KG1 (cell line): ENCODE measurements at regions not wholly inside any gene's neighbourhood (a gene's known extent, or its start where the extent isn't known, plus 50 kb on each side); places are given as distances from the start of the nearest gene placed in this dataset.

Source experiments
- DNase-seq: peaks from one replicate; lab custom pipeline; 2025; lab: John Stamatoyannopoulos, UW

GRCh38 chr14:101481557-101481956 is 79.7 kb upstream of the DIO3 start:
- DNase-seq = no peak

DNA sequence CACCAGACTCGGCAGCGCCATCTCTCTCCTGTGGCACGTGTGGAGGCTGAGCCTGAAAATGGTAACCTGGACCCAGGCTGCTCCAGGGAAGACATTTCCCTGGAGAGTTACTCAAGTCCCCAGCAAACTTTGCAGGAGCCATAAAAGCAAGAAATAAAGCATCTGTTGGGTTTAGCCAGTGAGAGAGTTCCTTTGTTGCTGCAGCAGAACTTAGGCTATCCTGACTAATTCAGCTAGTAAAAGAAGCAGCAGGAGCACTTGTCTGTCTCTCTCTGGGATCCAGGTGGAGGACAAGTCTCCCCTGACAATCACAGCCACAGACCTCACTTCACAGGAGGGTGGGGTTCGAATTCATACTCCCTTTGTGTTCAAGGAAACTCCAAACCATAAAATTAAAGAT is 79.2 kb upstream of the DIO3 start:
- no peak for DNase-seq

- no peak for DNase-seq
Measured at GRCh38 chr14:101483829-101484228, 77.5 kb upstream of the DIO3 start.

DNA sequence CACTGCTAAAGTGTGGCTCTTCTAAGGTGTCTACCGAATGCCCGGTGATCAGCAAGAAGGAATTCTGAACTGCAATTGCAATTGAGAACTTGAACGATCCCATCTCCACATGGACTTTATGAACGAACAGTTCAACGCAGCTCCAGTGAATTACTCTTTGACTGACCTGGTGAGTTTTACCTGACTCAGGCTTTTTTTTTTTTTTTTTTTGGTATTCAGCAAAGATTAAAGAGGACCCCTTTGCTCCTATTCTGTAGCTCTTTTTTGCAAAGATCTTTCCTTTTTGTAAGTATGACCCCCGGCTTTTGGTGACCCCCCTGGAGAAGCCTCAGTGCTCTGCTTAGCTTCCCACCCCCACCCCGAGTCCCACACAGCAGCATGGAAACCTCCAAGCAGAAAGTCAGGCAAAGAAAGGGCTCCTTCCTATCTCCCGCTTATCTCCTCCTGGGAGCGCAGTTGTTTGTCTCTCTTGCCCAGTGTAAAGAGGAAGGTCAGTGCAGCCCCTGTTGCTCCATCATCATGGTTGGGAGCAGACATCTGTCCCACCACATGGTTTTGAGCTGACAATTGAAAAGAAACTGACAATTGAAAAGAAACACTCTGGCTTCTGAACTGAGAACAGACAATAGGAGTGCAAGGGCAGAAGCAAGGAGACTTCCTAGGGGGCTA is 72.1 kb upstream of the DIO3 start:
- DNase-seq = no peak

- DNase-seq = no peak
Measured at GRCh38 chr14:101490771-101491170, 70.5 kb upstream of the DIO3 start.

- DNase-seq = no peak
Measured at GRCh38 chr14:101491841-101492240, 69.5 kb upstream of the DIO3 start.

DNA sequence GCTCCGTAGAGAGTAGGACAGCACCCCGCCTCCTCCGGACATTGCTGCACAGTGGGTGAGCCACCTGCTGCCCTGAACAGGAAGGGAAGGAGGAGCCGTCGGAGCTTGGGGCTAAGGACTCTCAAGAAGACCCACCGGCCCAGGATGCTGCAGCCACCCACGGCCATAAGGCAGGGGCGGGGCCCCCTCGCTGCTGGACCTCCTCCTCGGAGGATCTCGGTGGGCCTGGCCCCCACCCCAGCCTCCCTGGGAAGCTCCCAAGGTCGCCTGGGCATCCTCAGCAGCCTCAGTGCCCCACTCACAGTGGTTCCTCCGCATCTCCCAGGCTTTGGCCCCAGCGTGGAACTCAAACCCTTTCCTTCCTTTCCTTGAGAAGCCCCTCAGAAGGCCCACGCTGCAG is 68.6 kb upstream of the DIO3 start:
- no peak for DNase-seq

- DNase-seq = no peak
Measured at GRCh38 chr14:101494826-101495225, 66.5 kb upstream of the DIO3 start.

- no peak for DNase-seq
Measured at GRCh38 chr14:101495284-101495683, 66.0 kb upstream of the DIO3 start.

DNA sequence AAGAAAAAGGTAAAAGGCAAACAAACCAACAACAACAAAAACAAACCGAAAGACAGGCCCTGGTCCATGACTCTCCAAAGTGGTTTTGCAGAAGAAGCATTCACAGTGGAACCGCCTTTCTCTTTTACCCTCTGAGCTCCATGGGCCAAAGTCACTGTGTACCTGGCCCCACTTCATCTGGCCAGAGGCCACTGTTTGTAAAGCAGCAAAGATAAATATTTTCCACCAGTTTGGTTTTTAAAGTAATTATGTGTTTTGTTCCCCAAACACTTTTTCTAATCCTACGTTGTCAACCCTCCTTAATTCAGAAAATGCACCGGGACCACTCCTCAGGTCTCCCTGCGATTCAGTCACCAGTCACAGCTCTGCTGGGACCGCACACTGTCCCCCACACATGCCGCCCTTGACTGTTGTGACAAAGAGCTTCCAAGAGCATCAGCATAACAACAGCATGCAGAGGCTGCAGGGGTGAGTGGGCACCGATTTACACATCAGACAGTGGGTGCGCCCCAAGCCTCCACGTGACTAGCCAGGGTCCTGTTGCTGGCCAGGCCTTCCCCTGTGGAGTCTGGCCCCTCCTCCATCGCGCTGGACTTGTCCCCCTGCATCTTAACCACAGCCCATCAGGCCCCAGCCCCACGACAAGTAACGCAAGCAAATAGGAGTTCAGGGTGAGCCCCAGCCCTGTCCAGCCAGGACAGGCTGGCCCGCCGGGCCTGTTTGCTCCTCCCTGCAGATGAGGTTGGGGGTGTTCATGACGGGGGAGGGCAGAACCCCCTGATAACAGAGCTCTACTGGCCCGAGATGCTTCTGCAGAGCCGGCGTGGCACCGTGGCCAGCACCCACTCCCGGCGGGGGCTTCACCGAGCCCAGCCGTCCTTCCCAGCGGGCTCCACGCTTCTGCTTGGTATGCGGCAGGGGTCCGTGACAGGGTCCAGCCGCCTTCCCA is 65.2 kb upstream of the DIO3 start:
- DNase-seq = no peak

DNA sequence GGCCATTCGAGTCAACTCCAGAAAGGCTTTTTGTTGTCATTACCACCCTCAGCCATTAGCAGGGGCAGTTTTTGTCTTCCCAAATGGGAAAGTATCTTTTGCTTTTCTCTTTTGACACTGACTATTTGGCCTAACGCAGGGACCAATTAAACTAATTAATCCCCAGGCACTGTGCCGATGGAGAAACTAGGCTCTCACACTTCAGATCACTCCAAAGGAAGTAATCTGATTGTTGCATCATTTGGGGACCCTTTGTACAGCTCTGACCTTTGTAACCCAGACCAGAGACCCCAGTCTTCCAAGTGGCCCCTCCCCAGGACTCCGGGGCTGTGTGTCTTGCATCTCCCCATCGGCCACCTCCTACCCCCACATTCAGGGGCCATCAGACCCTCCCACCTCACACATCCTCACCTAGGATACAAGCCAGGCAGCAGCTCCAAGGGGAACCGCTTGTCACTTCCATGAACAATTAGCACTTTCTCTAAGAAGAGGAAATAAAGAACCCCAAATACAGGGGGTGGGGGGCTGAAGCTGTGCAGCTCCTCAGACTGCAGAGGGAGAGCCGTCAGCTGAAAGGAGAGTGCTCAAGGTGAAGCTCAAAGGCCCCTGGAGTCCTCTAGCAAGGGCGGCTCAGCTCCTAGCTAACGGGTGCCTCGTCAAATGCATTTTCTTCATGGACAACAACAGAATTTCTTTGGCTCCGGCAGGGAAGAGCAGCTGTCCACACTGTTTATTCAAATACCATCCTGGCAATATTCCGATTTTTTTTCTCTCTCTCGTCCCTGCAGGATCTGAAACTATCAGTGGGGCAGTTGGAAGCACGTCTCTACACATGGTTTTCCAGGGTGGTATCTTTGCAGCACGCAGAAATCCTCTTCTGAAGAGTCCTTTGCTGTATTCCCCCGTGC is 64.3 kb upstream of the DIO3 start:
- DNase-seq = no peak

DNA sequence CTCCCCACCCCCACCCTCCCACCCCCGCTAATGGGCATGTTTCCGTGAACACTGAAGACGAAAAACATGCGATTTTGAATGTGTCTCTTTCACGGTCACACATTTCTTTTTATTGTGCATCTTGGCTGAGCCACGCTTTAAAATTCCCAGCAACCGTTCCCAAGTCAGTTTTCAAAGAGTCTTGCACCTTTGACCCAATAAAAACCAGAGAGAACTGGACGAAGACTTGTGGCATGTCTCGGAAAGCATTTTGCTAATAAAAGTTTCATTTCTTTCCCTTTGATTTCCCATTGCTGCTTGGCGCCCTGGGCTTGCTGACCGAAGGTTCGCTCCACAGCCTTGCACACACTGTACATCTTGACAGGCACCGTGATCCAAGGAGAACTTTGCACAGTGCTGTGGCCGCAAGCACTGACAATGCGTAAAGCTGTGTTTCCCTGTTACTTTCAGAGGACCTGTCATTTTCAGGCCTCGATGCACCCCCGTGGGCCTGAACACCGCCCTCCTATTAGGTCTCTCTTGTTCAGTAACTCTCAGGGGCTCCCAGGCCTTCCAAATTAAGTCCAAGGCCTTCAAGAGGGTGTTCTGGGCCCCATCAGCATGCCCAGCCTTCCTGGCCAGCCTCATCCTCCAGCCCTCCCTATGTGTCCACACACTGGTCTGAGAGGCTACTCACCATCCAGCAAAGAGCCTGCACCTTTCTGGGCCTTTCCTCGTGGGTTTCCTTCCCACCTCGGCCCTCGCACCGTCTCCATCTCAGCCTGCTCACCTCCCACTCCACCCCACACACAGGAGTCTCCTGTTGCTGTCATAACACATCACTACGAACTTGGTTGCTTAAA is 63.4 kb upstream of the DIO3 start:
- DNase-seq = no peak

DNA sequence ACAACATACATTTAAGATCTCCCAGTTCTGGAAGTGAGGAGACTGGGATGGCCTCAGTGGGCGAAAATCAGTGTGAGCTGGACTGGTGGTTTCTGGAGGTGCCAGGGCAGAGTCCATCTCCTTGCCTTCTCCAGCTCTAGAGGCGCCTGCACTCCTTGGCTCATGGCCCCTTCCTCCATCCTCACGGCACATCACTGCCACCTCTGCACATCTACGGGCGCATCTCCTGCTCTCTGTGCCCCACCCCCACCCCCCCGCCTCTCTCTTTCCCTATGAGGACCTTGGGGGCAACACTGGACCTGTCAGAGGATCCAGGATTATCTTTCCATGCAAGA is 62.8 kb upstream of the DIO3 start:
- no peak for DNase-seq

DNA sequence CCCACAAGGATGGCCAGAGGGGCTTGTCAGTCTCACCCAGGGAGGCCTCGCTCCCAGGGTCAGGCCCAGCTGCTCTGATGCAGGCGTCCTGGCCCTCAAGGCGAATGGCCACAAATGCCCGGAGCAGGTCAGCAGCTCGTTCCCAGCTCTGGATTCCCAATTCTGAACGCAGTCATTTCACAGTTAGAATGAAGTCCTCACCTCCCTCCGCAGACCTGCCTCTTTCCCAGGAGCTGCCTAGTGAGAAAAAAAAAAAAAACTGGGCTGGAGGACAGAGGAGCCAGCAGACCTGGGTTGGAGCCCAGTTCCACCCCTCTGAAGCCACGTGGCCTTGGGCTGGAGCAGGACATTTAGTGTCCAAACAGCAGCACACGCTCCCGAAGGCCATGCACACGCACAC is 62.2 kb upstream of the DIO3 start:
- DNase-seq = no peak

DNA sequence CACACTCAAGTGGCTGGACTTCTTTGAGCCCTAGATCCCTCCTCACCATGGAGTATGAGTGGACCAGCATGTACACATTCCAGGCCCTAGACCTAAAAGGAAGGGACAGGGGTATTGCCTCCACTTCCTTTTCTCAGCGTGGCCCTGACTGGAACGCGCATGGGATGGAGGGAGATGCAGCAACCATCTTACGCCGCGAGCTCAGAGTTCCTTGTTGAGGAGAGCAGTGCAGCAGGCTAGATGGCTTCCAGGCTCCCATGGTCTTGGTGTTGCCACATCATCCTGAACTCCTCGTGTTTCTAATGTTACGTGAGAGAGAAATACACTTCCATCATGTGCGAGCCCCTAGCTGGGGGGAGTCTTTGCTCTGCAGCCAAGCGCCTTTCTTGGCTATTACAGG is 61.8 kb upstream of the DIO3 start:
- no peak for DNase-seq

DNA sequence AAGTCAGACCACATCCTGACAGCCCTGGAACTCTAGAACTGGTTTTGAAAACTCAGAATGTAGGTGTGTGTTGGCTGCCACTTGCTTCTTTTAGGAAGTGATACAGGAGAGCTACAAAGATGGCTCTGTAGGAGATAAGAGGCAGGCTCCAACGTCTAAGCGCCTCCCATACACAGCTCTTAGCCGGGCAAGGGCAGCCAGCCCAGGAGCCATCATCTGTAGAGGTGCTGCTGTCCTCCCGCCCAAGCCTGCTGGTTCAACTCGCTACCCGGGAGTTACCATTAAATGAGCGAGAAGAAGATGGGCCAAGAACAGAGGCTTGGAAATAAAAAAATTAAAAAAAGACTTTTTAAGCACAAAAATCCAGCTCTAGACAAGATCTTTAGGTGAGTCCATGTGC is 61.2 kb upstream of the DIO3 start:
- DNase-seq = no peak

- no peak for DNase-seq
Measured at GRCh38 chr14:101500681-101501080, 60.6 kb upstream of the DIO3 start.

- DNase-seq = no peak
Measured at GRCh38 chr14:101501341-101501740, 60.0 kb upstream of the DIO3 start.

DNA sequence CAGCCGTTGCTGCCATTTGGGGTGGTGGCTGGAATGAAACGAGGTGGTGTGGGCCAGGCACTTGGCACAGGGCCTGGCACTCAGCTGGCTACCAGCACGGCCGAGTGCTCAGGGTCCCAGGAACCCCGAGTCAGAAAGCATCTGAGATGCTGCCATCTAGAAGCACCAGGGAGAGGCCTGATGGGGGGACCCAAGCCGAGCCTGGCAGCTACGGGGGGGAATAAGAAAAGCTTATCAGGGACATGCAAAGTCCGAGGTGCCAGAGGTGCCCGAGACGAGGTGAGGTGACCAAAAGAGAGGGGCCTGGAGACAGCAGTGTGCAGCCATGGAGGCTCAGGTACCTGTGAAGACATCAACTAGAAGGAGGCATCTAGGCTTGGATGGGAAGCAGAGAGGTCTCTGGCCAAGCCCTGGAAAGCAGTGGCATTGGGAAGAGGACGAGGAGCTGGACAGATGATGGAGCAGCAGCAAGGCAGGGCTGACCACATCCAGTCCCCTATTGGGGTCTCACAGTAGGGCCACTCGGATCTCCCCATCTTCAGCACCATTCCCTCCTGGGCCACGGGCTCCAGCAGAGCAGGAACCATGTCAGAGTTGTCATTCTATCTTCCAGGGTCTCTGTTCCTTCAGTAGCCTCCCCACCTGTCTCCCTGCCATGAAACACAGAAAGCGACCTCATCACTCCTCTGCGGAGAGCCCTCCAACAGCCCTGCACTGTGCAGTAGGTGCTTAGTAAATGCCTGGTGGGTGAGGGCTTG is 59.3 kb upstream of the DIO3 start:
- DNase-seq = no peak

- DNase-seq = no peak
Measured at GRCh38 chr14:101502761-101503392, 58.4 kb upstream of the DIO3 start.
